NCI-H82 (cell line): ENCODE measurements at regions not wholly inside any gene's neighbourhood (a gene's known extent, or its start where the extent isn't known, plus 50 kb on each side); places are given as distances from the start of the nearest gene placed in this dataset.

Experiments used
- DNase-seq: peaks from one replicate; lab custom pipeline; 2025; lab: John Stamatoyannopoulos, UW

- no peak for DNase-seq
Observed at GRCh38 chr15:48046813-48047438, 73.9 kb upstream of the SLC24A5 start.

- DNase-seq, result no peak
Observed at GRCh38 chr15:48049736-48050135, 71.1 kb upstream of the SLC24A5 start.

DNA sequence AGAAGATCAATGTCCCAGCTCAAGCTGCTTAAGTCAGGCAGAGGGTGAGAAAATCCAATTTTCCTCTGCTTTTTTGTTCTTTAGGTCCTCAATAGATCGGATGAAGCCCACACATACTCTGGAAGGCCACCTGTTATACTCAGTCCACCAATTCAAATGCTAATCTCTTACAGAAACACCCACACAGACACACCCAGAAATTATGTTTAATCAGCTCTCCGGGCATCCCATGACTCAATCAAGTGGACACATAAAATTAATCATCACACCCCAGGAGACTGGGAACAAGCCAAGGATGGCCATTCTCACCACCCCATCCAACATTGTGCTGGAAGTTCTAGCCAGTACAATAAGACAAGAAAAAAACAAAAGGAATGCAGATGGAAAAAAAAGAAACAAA lies 67.8 kb upstream of the SLC24A5 start:
- DNase-seq, result peak; percentile 99

DNA sequence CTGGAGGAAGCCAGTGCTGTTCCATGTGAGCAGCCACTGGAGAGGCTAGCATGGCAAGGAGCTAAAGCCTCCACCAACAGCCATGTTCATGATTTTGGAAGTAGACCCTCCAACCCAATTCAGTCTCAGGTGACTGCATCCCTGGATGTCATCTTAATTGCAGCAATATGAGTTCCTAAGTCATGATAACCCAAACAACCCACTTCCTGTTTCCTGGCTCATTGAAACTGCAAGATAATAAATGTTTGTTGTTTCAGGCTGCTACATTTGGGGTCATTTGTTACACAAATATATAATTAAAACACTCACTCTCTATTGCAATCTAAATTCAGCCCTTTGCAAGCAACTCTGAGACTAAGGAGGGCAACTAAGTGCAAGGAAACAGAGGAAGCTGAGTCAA lies 62.4 kb upstream of the SLC24A5 start:
- DNase-seq, result no peak

GRCh38 chr15:48059791-48060190 lies 61.0 kb upstream of the SLC24A5 start:
- peak; percentile 34 for DNase-seq

DNA sequence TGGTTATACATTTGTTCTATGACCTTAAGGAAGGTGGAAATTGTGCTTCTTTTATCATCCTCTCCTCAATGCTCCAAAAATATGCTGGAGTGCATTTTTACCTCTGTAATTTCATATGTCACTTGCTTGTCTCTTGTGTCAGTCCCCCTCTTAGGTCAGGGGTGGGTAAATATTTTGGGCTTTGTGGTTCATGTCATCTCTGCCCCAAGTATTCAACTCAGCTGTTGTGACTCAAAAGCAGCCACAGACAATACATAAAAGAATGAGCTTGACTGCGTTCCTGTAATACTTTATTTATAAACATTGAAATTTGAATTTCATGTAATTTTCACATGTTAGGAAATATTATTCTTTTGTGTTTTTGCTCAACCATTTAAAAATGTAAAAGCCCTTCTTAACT lies 60.4 kb upstream of the SLC24A5 start:
- no peak for DNase-seq

- no peak for DNase-seq
Observed at GRCh38 chr15:48061605-48062004, 59.2 kb upstream of the SLC24A5 start.

- DNase-seq, result peak; percentile 75
Observed at GRCh38 chr15:48062148-48062872, 58.5 kb upstream of the SLC24A5 start.

DNA sequence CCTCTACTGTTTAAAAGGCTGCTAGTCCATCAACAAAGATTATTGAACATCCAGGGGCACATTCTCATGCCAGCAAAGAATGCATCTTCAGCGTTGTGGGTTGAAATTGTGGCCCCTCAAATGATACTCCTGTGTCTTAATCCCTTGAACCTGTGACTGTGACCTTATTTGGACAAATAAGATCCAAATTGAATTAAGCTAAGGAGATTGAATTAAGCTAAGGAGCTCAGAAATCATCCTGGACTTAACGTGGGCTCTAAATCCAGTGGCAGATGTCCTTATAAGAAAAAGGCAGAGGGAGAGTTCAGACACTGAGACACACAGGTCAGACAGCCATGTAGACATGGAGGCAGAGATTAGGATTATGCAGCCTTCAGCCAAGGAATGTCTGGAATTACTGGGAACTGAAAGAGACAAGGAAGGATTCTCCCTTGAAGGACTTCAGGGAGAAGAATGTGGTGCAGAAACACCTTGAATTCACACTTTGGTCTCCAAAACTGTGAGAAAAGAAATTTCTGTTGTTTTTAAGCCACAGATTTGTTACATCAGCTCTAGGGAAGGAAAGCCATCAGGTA lies 57.3 kb upstream of the SLC24A5 start:
- peak; percentile 99 for DNase-seq

- no peak for DNase-seq
Observed at GRCh38 chr15:48064421-48064820, 56.4 kb upstream of the SLC24A5 start.

DNA sequence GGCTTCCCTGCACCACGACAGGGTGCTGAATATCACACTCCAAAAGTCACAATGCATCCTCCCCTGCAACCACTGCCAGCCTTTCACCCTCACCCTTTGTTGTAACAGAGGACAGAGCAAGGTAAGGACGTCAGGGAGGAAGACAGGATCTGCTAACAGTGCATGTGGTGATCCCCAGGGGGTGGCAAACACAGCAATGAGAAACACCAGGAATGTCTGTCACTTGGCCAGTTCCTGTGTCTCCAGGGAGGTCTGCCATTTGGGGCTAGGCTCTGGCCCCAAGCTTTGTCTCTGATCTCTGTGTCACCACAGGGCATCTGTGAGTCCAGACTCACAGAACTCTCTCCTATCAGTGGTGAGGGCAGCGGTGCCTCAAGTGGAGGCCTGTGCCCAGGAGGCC lies 54.3 kb upstream of the SLC24A5 start:
- no peak for DNase-seq
